Stimulated activated CD4-positive, alpha-beta T cell treated with anti-CD3 and anti-CD28 coated beads, Interleukin-12 subunit alpha, Interleukin-12 subunit beta, amount 100 ng/mL, for 48 hours (primary cell): ENCODE measurements at regions not wholly inside any gene's neighbourhood (a gene's known extent, or its start where the extent isn't known, plus 50 kb on each side); places are given as distances from the start of the nearest gene placed in this dataset.

Experiments used
- DNase-seq, 3 donors: peaks; one replicate each; pipeline ENCODE4 v3.0.0-alpha.2; 2020; ENCODE audit warnings: low read depth in 2 of 3, low spot score in 1 of 3

DNA sequence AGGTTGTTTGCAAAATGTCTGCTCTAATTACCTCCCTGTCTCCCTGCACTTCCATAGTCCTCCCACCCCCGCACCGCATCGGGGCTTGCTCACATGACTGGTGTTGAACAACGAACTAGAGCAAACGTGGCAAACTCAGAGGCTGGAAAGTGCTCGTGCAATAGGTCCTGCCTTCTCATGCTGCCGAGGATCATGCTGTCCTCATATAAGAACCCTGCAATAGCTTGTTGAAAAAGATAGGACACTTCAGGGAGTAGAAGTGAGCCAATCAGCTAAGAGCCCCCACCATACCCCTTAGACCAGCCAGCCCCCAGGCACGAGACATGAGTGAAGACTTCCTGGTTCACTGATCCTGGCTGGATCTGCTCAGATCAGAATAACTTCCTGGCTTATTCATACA lies 219.2 kb downstream of the C6orf118 start:
- no peak for DNase-seq

DNA sequence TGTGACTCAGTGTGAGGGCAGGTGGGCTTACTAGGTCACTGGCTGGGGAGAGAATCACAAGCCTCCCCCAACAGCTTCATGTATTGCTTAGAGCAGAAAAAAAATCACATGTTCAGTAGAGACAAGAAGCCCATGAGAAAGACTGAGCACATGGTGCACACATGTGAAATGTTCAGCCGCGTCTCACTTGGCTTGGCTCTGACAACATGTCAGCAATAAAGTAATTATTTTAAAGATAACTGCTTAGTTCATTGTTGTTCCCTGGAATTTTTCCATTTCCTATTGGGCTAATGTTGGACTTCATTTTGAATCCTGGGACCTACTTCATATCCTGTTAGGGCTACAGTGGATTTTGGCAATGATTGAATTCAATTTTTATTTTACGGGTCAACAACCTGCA lies 222.6 kb downstream of the C6orf118 start:
- DNase-seq = no peak

DNA sequence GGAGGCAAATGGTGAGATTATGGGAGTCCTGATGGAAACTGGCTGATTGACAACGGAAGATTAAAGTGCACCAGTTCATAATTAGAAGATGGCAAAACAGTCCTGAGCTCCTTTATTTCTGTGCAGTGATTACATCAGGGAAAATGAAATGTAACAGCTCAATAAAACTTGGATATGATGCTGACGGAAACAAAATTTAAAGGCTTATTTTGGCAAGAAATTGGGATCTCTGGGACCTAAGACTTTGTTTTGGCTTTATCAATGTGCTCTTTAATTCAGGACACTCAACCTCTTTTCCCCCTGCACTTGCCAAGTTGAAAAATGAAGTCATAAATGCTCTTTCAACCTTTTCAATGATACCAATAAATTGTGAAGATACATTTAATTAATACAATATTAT lies 226.8 kb downstream of the C6orf118 start:
- DNase-seq = no peak

DNA sequence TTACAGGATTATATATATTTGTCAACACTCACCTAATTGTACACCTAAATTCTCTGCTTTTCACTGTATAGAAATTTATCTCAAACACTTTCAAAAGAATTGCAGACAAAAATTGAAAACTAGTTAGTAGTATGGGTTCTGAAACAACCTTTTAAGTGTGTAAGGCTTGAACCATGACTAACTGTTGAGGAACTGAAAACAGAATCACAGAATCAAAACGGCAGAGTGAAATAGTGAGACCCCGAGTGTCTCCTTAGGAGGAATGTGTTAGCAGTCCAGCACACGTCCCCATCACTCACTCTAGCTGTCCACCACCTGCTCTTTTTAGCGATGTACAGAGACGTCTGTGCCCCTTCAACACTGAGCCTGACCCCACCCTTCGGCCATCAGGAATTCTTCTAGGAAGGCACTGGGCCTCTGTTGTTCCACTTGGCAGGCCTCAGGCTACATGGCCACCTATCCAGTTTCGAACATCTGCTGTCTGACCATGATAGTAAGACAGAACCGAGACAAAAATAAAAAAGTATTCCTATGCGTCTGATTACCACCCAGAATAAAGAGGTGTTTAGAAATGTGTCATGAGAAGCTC lies 227.4 kb downstream of the C6orf118 start:
- DNase-seq = no peak

DNA sequence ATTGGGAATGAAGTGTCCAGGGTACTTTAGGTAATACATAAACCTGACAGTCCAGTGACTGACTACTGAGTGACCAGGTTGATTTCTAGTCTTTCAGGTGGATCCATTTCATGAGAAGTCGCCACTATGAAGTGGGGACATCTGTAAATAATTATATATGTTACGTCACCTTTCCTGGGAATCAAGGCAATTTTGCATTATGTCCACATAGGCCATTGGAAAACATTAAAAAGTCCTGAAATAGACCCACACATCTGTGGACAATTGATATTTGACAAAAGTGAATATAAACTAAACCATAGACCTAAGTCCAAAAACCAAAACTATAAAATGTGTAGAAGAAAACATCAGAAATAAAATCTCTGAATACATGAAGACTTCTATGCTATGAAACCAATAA lies 231.5 kb downstream of the C6orf118 start:
- DNase-seq = no peak

DNA sequence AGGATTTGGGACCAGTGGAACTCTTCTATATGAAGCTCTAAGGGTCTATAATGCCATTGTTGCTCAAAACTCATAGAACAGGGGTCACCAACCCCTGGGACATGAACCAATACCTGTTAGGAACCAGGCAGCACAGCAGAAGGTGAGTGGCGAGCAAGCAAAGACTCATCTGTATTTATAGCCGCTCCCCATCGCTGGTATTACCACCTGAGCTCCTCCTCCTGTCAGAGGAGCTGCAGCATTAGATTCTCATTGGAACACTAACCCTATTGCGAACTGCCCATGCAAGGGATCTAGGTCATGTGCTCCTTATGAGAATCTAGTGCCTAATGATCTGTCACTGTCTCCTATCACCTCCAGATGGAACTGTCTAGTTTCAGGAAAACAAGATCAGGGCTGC lies 237.5 kb downstream of the C6orf118 start:
- DNase-seq = no peak

DNA sequence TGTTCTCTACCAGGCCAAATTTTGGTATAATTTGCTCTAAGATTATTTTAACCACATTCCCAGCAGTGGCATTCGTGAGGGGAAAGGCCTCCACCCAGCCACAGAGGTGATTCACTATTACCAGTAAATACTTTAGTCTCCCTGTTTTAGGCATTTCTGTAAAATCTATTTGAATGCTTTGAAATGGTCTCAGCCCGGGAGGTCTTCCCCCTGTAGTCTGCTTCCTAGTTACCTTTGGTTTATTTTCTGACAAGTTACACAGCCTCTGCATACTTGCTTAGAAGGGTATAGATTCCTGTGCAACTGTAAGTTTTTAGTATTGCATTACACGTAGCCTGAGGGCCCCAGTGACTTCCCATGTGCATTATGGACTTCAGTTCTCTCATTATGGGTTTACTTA lies 248.7 kb downstream of the C6orf118 start:
- DNase-seq = no peak

DNA sequence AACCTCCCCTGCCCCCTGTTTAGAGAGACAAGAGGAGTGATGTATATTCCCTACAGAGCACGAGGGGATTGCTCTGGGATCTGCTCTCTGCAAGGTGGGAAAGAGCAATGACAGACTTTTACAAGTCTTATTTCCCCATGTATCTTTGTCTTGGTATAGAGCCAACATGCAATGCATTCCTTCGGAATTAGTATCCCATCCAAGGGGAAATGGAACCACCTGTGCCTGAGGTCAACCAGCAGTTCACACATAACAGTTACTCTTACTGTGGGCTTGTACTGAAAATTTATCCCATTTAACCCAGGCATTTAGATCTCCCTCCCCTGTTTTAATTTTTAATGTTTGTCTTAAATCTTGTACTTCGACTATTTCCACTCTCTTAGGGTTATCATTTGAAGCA lies 250.4 kb downstream of the C6orf118 start:
- DNase-seq = no peak

DNA sequence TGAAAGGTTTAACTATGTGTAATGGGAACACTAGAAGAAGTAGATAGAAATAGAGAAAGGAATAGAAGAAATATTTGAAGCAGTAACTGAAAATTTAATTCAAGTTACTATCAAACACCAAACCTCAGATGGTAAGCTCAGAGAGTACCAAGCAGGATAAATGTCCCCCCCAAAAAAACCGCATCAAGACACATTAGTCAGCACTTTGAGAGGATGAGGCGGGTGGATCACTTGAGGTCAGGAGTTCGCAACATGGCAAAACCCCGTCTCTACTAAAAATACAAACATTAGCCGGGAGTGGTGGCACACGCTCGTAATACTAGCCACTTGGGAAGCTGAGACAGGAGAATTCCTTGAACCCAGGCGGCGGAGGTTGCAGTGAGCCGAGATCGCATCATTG lies 253.1 kb downstream of the C6orf118 start:
- no peak for DNase-seq

DNA sequence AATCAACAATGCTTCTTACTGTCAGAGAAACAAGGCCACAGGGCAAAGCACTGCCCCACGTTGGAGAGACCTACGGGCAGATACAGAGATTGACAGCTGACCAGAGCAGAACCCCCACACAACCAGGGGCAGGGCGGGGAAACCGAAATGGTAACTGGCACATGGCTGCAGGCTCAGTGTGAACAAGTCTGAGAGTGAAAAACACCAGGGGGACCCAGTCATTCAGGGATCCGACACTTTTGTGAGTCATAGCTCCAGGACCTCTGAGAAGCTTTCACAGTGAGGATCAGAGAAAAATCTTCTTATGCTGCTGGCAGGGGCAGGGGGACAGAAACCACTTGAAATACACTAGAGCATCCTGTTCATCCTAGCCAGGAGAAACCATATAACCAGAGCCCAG lies 254.2 kb downstream of the C6orf118 start:
- no peak for DNase-seq

DNA sequence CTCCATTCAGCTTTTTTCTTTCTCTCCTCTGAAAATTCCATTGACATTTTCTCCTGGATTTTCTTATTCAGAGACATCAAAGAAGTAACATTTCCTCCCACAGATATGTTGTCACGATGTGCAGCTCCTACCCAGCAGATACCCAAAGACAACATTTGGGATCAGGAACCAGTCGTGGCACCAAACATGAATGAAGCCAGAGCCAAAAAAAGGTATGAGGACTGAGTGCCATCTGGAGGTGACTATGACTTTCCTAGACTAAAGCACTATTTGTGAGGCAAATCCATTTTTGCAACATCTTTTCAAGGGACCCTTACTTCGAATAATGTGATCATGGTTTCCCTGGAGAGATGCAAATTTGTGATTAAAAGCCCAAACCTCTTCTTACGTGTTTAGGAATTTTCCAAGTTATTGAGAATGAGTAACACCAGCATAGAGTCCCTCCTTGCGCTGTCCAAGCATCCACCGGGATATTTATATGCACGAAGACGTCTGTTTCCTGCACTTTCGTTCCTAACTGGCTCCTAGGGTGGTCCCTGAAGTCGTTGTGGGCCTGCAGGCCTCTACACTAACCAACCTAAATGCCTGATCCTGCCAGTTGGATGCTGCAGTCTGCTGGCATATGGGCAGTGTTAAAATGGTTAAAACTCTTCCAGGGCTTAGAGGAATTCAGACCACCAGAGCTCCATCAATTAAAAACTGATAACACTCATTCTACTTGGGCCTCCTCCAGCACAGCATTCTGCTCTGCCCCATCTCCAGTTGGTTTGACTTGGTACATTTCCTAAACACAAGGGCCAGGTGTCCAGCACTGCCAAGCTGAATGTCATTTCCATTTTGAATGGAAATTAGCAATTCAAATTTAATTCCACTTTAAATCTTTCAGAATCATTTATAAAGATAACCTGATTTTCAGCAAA lies 256.6 kb downstream of the C6orf118 start:
- DNase-seq = no peak

DNA sequence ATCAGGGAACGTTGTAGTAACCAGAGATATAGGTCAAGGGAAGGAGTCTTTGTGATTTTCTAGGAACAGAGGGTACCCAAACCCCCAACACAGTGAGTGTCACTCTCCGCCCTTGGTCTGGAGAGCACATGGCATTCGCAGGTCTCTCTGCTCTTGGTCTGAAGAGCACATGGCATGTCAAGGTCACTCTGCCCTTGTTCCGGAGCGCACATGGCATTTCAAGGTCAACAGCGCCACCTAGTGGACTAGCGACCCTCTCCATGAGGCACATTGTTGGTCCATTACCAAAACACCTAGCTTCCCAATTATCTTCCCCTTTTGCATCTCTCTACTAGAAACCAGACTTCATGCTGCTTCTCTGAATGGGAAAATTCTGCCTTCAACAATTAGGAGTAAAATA lies 260.0 kb downstream of the C6orf118 start:
- peak; percentile 8 to 20 (median 14) for DNase-seq

DNA sequence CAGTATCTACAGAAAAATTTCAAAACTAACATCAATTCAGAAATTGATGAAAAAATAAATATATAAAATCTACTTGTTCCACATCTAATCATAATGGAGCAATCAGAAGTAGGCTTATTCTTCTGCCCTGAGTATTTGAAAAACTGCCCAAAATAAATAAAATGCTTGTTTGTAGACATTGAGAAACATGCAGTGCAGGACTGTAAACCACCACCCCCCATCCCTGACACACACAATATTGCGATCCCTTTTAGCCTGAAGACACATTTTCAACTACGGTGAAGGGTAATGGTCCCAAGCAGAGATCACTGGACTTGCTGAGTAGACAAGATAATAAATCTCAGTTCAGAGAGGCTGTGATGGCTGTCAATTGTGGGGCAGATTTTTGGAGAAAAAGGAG lies 261.5 kb downstream of the C6orf118 start:
- DNase-seq = no peak

DNA sequence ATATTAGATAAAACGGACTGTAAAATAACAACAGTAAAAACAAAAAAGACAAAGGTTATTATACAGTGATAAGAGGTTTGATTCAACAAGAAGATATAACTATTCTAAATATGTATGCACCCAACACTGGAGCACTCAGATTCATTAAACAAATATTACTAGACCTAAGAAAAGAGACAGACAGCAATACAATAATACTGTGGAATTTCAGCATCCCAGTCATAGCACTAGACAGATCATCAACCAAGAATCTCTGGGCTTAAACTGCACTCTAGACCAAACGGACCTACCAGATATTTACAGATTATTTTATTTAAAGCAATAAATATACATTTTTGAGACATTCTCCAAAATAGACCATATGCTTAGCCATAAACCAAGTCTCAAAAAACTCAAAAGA lies 263.8 kb downstream of the C6orf118 start:
- no peak for DNase-seq

DNA sequence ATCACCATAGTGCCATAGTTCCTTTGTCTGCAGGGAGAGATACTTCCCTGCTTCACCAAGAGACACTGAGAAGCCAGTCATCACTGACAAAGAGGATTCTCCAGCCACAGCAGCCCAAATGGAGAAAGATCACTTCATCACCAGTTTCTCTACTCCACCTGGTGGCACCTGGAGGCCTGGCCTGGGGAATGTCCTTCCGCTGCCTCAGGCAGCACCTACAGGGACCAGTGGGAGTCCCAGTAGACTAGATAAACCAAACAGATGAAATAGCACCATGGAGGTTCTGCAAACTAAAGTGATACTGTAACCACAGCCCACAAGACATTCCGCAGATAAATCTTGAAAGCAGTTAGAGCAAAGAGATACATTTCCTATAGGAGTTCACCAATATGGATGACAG lies 266.5 kb downstream of the C6orf118 start:
- DNase-seq = no peak

DNA sequence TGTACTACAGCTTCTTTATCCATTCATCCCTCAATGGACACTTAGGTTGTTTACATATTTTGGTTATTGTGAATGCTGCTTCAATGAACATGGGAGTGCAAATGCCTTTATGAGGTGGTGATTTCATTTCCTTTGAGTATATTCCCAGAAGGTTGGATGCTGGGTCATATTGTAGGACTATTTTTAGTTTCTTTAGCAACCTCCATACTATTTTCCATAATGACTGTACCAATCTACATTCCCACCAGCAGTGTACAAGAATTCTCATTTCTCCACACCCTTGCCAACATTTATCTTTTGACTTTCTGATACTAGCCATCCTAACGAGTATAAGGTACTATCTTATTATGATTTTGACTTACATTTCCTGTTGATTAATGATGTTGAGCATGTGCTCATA lies 269.0 kb downstream of the C6orf118 start:
- no peak for DNase-seq

DNA sequence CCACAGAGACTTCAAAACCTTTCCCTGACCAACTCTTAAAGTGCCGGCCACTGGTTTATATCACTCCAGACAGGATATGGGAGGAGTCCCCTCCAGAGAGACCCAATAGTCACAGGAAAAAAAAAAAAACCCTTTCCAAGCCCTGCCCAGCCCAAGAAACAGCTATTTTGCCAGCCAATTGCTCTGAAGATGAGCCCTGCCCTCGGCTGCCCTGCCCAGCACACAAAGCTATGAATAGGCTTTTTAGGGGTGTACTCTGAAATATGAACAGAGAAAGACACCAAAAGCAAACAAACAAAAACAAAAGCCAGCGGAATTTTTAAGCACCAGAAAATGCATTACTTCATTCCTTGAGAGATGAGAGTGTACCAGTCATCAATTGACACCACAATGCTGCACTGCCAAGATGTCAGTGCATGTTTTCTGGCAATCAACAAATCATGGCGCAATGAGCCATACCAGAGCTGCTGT lies 275.1 kb downstream of the C6orf118 start:
- DNase-seq = no peak

DNA sequence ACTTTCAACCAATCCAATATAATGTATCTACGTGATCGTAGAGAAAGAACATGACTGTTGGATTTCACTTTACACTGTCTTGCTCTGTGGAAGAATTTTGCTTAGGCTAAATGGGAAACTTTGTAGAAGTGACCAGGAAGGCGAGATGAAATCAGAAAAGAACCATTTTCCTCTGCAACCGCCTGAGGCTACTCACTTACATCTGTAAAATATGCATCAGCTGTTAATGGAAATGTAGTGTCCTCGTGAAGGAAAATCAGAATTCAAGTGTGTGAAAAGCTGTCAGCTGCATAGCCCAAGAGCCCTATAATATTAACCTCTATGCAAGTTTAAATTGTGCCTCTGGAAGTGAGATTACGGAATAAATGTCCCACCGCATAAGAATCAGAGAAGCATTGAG lies 277.9 kb downstream of the C6orf118 start:
- DNase-seq = no peak

DNA sequence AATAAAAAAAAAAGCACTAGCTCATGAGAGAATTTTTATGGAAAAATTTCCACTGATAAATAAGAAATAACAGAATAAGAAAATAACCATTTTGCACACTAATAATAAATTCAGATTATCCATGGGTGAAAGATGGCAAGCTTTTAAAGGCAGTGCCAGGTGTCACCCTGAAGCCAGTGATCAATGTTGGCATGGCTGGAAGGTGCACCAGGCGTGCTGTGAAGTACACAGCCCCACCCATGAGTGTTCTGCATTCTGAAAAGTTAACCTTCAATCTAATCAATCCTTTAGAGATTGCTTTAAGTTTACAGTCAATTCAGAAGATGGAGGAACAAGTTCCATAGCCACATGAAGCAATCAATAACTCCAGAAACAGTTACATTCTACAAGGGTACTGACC lies 284.4 kb downstream of the C6orf118 start:
- no peak for DNase-seq

DNA sequence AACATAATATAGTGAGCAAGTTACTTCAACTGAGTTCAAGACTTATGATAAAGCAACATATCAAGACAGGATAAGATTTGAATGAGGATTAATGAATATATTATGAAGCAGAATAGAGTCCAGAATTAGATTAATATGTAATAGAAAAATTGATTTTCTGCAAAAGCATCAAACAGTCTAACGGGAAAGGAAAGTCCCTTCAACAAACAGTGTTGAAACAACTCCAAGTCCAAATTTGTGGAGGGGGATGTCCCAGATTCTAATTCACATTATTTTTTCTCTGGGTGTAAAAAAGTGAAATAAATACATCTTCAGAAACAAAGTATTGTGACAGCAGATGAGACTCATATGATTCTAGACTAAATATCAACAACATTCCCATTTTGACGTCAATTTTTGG lies 289.7 kb downstream of the C6orf118 start:
- DNase-seq = no peak

DNA sequence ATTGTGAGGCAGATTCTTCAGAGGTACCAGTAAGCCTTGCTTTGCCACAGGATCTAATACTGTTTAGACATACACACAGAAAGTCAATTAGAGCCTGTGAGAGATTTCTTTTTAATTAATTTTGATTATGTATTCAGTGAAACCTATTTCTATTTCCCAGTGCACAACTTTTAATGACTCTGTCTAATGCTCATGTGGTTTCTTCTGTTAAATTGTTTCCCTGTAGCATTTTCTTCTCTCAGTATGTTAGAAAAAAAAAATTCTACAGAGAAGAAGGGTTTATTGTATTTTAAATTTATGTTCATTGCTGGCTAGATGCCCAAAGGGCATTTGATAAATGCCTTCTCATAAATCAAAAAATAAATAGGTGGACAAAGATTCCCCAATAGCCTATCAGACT lies 293.7 kb downstream of the C6orf118 start:
- DNase-seq = no peak

DNA sequence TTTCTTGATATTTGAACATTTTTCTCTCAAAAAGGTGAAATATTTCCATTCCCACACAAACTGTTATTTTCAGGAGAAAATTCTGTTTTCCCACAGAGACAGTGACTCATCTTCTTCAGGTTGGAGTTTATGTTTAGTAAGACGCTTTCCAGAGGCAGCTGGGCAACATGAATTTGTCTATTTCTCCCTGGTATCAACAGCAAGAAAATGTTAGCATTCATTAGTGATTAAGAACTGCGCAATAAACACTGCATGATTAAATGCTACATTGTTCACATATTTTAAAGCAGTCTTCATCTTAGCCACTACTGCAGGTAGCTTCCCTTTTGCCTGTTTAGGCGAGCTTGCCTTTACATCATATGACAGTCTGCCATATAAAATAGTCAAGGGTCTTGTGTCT lies 295.7 kb downstream of the C6orf118 start:
- no peak for DNase-seq

DNA sequence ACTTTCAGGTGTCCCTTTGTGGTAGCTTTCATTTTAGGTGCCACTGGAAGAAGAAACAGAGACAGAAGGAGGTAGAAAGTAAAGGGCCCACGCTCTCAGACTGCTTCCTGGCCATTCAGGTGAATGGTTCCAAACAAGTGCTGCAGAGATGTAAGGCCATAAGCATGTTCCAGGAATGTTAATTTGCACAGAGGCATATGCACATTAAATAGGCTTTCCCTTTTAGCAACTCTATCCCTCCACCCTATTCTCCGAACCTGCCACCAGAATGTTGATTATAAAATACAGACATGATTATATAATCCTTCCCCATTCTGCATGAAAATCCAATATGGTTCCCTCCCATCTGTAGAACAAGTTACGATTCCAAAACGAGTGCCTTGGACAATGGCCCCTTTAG lies 297.2 kb downstream of the C6orf118 start:
- DNase-seq = no peak
